Peyer's patch (tissue), 4 donors: ENCODE measurements at regions not wholly inside any gene's neighbourhood (a gene's known extent, or its start where the extent isn't known, plus 50 kb on each side); places are given as distances from the start of the nearest gene placed in this dataset.
"Not testable (repeated sequence)": the region's sequence is repeated elsewhere in the genome, so short reads cannot be mapped to it uniquely, and the experiment has no call there.

Source experiments
- DNase-seq, 3 donors: peaks; one replicate each; pipeline ENCODE4 v3.0.0-alpha.2; 2017 to 2019
- H3K27ac ChIP-seq, 4 donors: fragments of 200-600 bp; sonication (generic); one replicate each; pipeline ENCODE4 v1.5.1; 2016 to 2019
- H3K27me3 ChIP-seq, 2 donors: fragments of 200-600 bp; sonication (generic); one replicate each; pipeline ENCODE4 v1.5.1; 2019
- H3K36me3 ChIP-seq, 3 donors: fragments of 200-600 bp; sonication (generic); one replicate each; pipeline ENCODE4 v1.5.1; 2016 to 2019
- H3K4me1 ChIP-seq, 4 donors: fragments of 200-600 bp; sonication (generic); one replicate each; pipeline ENCODE4 v1.5.1; 2016 to 2019
- H3K4me3 ChIP-seq, 4 donors: fragments of 200-600 bp; sonication (generic); 1 replicate in 3 of 4; 2 replicates in 1 of 4; pipeline ENCODE4 v1.5.1; 2016 to 2019; ENCODE audit warnings: mild to moderate bottlenecking in 1 of 4
- H3K9me3 ChIP-seq, 4 donors: fragments of 200-600 bp; sonication (generic); one replicate each; pipeline ENCODE4 v1.5.1; 2016 to 2019; ENCODE audit warnings: mild to moderate bottlenecking in 1 of 4
- CTCF ChIP-seq, 6 experiments: fragments of 450-650 bp in 4 of 6; fragments of 200-600 bp in 2 of 6; sonication (generic) in 1 of 6; IDR thresholded peaks; one replicate each; pipeline ENCODE4 v1.5.1; 2017 to 2019; ENCODE audit warnings: antibody characterized with exemption in 6 of 6, mild to moderate bottlenecking in 3 of 6, moderate library complexity in 1 of 6
- POLR2A ChIP-seq, 2 donors: fragments of 450-650 bp; IDR thresholded peaks; one replicate each; pipeline ENCODE4 v1.5.1; 2017; ENCODE audit warnings: antibody characterized with exemption in 2 of 2, mild to moderate bottlenecking in 2 of 2, moderate library complexity in 2 of 2

GRCh38 chr22:23446796-23447350 lies 133.2 kb downstream of the IGLL1 start:
- H3K27me3 ChIP-seq = no peaks in the 10 kb centered on the region
- H3K4me1 ChIP-seq = no peaks in the 10 kb centered on the region
- H3K9me3 ChIP-seq = no peaks in the 10 kb centered on the region
- no peak for DNase-seq
- no peak overlapping the region for H3K27ac ChIP-seq
- H3K4me3 ChIP-seq = no peak overlapping the region
- TF ChIP-seq POLR2A (IDR thresholded peaks at IDR 0.05) = no peak
- no peak for TF ChIP-seq CTCF (IDR thresholded peaks at IDR 0.05)
- no peaks in the 10 kb centered on the region for H3K36me3 ChIP-seq

GRCh38 chr22:23446194-23446593 lies 133.9 kb downstream of the IGLL1 start:
- not testable (repeated sequence) for DNase-seq, H3K36me3 ChIP-seq, H3K27ac ChIP-seq, H3K9me3 ChIP-seq, H3K27me3 ChIP-seq, H3K4me3 ChIP-seq, H3K4me1 ChIP-seq

DNA sequence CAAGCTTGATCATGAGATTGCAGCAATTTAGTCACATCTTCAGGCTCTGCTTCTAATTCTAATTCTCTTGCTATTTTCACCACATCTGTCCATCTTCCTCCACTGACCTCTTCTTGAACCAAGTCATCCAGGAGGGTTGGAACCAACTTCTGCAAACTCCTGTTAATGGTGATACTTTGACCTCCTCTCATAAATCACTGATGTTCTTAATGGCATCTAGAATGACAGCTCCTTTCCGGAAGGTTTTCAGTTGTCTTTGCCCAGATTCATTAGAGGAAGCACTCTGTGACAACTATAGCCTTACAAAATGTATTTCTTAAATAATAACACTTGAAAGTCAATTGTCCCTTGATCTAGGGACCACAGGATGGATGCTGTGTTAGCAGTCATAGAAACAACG lies 136.2 kb downstream of the IGLL1 start:
- not testable (repeated sequence) for DNase-seq, H3K27me3 ChIP-seq, H3K36me3 ChIP-seq, H3K4me3 ChIP-seq, H3K4me1 ChIP-seq, H3K9me3 ChIP-seq, H3K27ac ChIP-seq

DNA sequence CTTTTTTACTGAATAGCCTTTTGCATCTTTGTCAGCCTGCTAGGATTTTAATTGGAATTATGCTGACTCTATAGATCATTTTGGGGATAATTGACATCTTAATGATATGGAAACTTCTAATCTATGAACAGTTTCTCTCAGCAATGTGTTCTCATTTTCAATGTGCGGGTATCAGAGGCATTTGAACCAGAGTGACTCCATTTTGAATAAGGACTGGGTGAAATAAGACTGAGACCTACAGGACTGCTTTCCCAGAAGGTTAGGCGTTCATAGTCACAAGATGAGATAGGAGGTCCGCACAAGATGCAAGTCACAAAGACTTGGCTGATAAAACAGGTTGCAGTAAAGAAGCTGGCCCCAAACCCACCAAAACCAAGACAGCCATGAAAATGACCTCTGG lies 140.5 kb downstream of the IGLL1 start:
- not testable (repeated sequence) for H3K27me3 ChIP-seq, H3K4me1 ChIP-seq, DNase-seq, H3K27ac ChIP-seq, H3K36me3 ChIP-seq, H3K9me3 ChIP-seq, H3K4me3 ChIP-seq

DNA sequence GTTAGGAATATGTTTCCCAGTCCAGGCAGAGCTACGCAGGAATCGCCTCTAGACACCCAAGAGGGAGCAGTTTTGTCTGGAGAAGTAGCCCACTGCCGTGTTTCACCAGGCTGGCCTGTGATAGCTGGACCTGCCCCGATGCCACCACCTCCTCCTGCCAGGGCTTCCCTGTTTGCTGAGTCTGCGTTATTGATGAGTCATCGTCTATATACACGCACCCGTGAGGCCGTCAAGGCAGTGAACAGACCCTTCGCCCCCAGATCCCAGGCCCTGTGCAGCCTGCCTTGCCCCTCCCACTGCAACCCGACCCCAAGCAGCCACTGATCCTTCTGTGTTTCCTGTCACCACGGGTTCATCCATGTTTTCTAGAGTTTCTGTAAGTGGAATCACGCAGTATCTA lies 141.9 kb downstream of the IGLL1 start:
- Histone ChIP-seq H3K4me3 (no peak overlapping the region), H3K27ac (no peak overlapping the region), H3K4me1 (no peaks in the 10 kb centered on the region), H3K9me3 (no peaks in the 10 kb centered on the region), H3K27me3 (no peaks in the 10 kb centered on the region), H3K36me3 (no peaks in the 10 kb centered on the region)
- TF ChIP-seq POLR2A (IDR thresholded peaks at IDR 0.05) (no peak), CTCF (IDR thresholded peaks at IDR 0.05) (no peak)
- no peak for DNase-seq

- Histone ChIP-seq H3K4me1 (peaks cover 0 to 2% (median 0%) of the 10 kb centered on the region in 4 donors), H3K27me3 (no peaks in the 10 kb centered on the region), H3K27ac (no peak overlapping the region), H3K9me3 (no peaks in the 10 kb centered on the region), H3K4me3 (no peak overlapping the region), H3K36me3 (no peaks in the 10 kb centered on the region)
- TF ChIP-seq POLR2A (IDR thresholded peaks at IDR 0.05) = no peak
- TF ChIP-seq CTCF (IDR thresholded peaks at IDR 0.05) = no peak
- no peak for DNase-seq
Measured at GRCh38 chr22:23437779-23438178, 142.3 kb downstream of the IGLL1 start.

- H3K36me3 ChIP-seq, H3K4me1 ChIP-seq, H3K4me3 ChIP-seq, H3K27ac ChIP-seq, H3K9me3 ChIP-seq, DNase-seq, H3K27me3 ChIP-seq: not testable (repeated sequence)
Measured at GRCh38 chr22:23437107-23437395, 143.0 kb downstream of the IGLL1 start.

DNA sequence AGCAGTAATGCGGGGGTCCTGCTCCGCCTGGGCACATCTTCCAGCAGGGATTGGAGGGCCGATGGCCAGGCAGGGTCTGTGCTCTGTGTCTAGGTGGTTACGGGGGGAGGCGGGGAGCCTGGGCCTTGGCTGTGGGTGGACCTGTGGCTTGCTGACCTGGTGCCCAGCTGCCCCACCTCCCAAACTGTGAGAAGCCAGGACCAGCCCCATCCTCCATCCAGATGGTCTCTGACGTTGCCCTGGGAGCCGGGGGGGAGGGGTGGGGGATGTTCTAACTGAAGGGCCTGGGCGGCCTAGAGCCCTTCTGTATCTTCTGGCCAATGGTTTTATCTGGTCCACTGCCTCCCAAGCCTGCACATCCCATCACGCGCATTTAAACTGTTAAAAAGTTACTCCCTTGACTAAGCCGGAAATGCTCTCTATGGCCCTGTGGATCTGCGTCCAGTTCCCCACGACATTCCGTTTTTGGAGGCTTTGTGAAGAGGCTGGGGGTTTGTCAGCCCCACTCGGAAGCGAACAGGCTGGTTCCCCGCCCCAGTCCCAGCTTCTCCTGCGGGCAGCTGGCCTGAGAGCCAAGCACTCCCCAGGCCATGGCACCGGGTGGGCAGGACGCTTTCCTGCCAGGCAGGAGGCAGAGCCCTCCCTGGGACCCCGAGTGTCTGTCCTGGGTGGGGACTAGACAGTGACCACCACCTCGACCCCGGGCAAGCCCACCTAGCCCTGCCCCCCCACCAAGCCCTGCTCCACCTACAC lies 143.6 kb downstream of the IGLL1 start:
- not testable (repeated sequence) for DNase-seq, H3K9me3 ChIP-seq, H3K27ac ChIP-seq, H3K4me1 ChIP-seq, H3K36me3 ChIP-seq, H3K27me3 ChIP-seq, H3K4me3 ChIP-seq

- not testable (repeated sequence) for DNase-seq, H3K9me3 ChIP-seq, H3K27me3 ChIP-seq, H3K36me3 ChIP-seq, H3K27ac ChIP-seq, H3K4me1 ChIP-seq, H3K4me3 ChIP-seq
Measured at GRCh38 chr22:23435186-23435585, 144.9 kb downstream of the IGLL1 start.

- not testable (repeated sequence) for H3K36me3 ChIP-seq, H3K9me3 ChIP-seq, DNase-seq, H3K4me1 ChIP-seq, H3K27me3 ChIP-seq
- Histone ChIP-seq H3K27ac (peak overlapping the region in 1 of 4 donors; percentile 57), H3K4me3 (peak overlapping the region in 2 of 4 donors; percentile 49 to 50)
Measured at GRCh38 chr22:23434198-23434830, 145.8 kb downstream of the IGLL1 start.
